Peyer's patch (tissue), 4 donors: ENCODE measurements at regions not wholly inside any gene's neighbourhood (a gene's known extent, or its start where the extent isn't known, plus 50 kb on each side); places are given as distances from the start of the nearest gene placed in this dataset.
"Not testable (repeated sequence)": the region's sequence is repeated elsewhere in the genome, so short reads cannot be mapped to it uniquely, and the experiment has no call there.

Source experiments
- DNase-seq, 3 donors: peaks; one replicate each; pipeline ENCODE4 v3.0.0-alpha.2; 2017 to 2019
- H3K27ac ChIP-seq, 4 donors: fragments of 200-600 bp; sonication (generic); one replicate each; pipeline ENCODE4 v1.5.1; 2016 to 2019
- H3K27me3 ChIP-seq, 2 donors: fragments of 200-600 bp; sonication (generic); one replicate each; pipeline ENCODE4 v1.5.1; 2019
- H3K36me3 ChIP-seq, 3 donors: fragments of 200-600 bp; sonication (generic); one replicate each; pipeline ENCODE4 v1.5.1; 2016 to 2019
- H3K4me1 ChIP-seq, 4 donors: fragments of 200-600 bp; sonication (generic); one replicate each; pipeline ENCODE4 v1.5.1; 2016 to 2019
- H3K4me3 ChIP-seq, 4 donors: fragments of 200-600 bp; sonication (generic); 1 replicate in 3 of 4; 2 replicates in 1 of 4; pipeline ENCODE4 v1.5.1; 2016 to 2019; ENCODE audit warnings: mild to moderate bottlenecking in 1 of 4
- H3K9me3 ChIP-seq, 4 donors: fragments of 200-600 bp; sonication (generic); one replicate each; pipeline ENCODE4 v1.5.1; 2016 to 2019; ENCODE audit warnings: mild to moderate bottlenecking in 1 of 4
- POLR2A ChIP-seq, 2 donors: fragments of 450-650 bp; IDR thresholded peaks; one replicate each; pipeline ENCODE4 v1.5.1; 2017; ENCODE audit warnings: antibody characterized with exemption in 2 of 2, mild to moderate bottlenecking in 2 of 2, moderate library complexity in 2 of 2
- TF ChIP-seq, protein P1 (sequence below), 6 experiments: fragments of 450-650 bp in 4 of 6; fragments of 200-600 bp in 2 of 6; sonication (generic) in 1 of 6; IDR thresholded peaks; one replicate each; pipeline ENCODE4 v1.5.1; 2017 to 2019; ENCODE audit warnings: antibody characterized with exemption in 6 of 6, mild to moderate bottlenecking in 3 of 6, moderate library complexity in 1 of 6

DNA sequence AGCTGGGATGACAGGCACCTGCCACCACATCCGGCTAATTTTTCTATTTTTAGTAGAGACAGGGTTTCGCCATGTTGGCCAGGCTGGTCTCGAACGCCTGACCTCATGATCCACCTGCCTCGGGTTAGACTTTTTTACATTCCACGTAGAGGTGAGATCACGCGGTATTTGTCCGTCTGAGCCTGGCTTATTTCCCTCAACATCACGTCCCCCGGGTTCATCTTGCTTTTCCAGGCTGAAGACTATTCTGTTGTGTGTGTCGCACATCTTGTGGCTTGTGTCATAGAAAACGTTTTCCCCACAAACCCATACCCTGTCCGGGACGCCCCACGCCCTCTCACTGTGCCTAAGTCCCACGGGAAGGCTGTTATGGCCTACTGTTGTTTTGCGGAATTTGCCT, 185.3 kb downstream of the CRLF2 start:
- H3K9me3 ChIP-seq = peaks cover 0 to 6% (median 0%) of the 10 kb centered on the region in 4 donors
- no peaks in the 10 kb centered on the region for H3K36me3 ChIP-seq
- H3K27me3 ChIP-seq = no peaks in the 10 kb centered on the region
- no peak for DNase-seq
- H3K27ac ChIP-seq = no peak overlapping the region
- no peak overlapping the region for H3K4me3 ChIP-seq
- no peak for TF ChIP-seq POLR2A (IDR thresholded peaks at IDR 0.05)
- TF ChIP-seq, protein P1, sequence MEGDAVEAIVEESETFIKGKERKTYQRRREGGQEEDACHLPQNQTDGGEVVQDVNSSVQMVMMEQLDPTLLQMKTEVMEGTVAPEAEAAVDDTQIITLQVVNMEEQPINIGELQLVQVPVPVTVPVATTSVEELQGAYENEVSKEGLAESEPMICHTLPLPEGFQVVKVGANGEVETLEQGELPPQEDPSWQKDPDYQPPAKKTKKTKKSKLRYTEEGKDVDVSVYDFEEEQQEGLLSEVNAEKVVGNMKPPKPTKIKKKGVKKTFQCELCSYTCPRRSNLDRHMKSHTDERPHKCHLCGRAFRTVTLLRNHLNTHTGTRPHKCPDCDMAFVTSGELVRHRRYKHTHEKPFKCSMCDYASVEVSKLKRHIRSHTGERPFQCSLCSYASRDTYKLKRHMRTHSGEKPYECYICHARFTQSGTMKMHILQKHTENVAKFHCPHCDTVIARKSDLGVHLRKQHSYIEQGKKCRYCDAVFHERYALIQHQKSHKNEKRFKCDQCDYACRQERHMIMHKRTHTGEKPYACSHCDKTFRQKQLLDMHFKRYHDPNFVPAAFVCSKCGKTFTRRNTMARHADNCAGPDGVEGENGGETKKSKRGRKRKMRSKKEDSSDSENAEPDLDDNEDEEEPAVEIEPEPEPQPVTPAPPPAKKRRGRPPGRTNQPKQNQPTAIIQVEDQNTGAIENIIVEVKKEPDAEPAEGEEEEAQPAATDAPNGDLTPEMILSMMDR (IDR thresholded peaks at IDR 0.05) = no peak
- H3K4me1 ChIP-seq = no peaks in the 10 kb centered on the region

DNA sequence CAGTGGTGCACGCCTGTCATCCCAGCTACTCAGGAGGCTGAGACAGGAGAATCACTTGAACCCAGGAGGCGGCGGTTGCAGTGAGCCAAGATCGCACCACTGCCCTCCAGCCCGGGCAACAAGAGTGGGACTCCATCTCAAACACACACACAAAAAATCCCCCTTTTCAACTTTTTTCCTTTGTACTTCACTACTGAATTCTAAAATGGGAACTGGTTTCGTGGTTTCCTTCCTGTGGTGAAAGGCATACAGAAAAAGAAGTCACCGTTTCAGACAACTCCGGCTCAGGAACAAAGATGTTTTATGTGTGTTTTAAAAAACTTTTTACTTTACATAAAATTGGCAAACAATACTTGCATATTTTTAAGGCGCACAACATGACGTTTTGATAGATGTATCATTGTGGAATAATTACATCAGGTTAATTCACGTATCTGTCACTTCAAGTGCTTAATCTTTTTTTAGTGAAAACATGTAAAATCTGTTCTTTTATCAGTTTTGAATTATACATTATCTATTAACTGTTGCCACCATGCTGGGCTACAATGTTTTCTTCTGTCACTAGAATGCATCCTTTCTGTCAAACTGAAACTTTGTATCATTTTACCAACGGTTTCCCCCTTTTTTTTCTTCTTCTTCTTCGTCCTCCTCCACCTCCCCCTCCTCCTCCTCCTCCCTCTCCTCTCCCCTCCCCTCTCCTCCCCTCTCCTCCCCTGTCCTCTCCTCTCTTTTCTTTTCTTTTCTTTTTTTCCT, 186.0 kb downstream of the CRLF2 start:
- Histone ChIP-seq H3K4me3 (no peak overlapping the region), H3K27ac (no peak overlapping the region), H3K36me3 (no peaks in the 10 kb centered on the region), H3K27me3 (no peaks in the 10 kb centered on the region), H3K9me3 (peaks cover 0 to 10% (median 0%) of the 10 kb centered on the region in 4 donors), H3K4me1 (no peaks in the 10 kb centered on the region)
- TF ChIP-seq, protein P1 (IDR thresholded peaks at IDR 0.05) = no peak
- TF ChIP-seq POLR2A (IDR thresholded peaks at IDR 0.05) = no peak
- no peak for DNase-seq

DNA sequence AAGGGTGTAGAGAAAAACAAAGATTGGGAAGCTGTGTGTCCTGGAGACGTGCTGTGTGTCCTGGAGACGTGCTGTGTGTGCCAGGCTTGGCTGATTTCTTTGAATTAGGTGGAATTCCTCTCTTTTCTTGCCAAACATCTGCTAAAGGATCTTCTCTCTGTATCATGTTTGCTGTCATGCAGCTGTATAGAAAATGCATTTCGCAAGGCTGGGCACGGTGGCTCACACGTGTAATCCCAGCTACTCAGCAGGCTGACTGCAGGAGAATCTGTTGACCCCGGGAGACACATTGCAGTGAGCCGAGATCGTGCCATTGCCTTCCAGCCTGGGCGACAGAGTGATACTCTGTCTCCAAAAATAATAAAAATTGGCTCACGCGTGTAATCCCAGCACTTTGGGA, 187.0 kb downstream of the CRLF2 start:
- no peaks in the 10 kb centered on the region for H3K27me3 ChIP-seq
- DNase-seq = no peak
- H3K27ac ChIP-seq = no peak overlapping the region
- TF ChIP-seq, protein P1 (IDR thresholded peaks at IDR 0.05) = no peak
- TF ChIP-seq POLR2A (IDR thresholded peaks at IDR 0.05) = no peak
- H3K36me3 ChIP-seq = no peaks in the 10 kb centered on the region
- H3K9me3 ChIP-seq = peaks cover 0 to 19% (median 0%) of the 10 kb centered on the region in 4 donors
- H3K4me1 ChIP-seq = no peaks in the 10 kb centered on the region
- no peak overlapping the region for H3K4me3 ChIP-seq

DNA sequence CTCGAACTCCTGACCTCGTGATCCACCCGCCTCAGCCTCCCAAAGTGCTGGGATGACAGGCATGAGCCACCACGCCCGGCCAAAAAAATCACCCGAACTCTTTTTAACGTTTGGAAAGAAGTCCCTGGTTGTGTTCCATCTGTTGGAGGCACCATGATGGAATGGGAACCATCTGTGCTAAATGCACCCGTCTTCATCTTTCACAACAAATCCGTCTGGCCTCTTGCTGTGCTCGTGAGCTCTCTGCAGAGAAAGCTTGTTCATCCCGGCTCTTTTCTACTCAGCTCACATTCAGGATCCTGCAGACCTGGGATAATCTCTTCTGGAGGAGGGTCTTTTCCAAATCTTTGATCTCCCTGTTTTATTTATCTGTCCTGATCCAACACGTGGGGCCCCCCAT, 188.8 kb downstream of the CRLF2 start:
- Histone ChIP-seq H3K27ac (no peak overlapping the region), H3K4me1 (no peaks in the 10 kb centered on the region), H3K4me3 (no peak overlapping the region), H3K36me3 (no peaks in the 10 kb centered on the region), H3K27me3 (no peaks in the 10 kb centered on the region), H3K9me3 (peaks cover 0 to 21% (median 0%) of the 10 kb centered on the region in 4 donors)
- TF ChIP-seq, protein P1 (IDR thresholded peaks at IDR 0.05) = no peak
- no peak for DNase-seq

DNA sequence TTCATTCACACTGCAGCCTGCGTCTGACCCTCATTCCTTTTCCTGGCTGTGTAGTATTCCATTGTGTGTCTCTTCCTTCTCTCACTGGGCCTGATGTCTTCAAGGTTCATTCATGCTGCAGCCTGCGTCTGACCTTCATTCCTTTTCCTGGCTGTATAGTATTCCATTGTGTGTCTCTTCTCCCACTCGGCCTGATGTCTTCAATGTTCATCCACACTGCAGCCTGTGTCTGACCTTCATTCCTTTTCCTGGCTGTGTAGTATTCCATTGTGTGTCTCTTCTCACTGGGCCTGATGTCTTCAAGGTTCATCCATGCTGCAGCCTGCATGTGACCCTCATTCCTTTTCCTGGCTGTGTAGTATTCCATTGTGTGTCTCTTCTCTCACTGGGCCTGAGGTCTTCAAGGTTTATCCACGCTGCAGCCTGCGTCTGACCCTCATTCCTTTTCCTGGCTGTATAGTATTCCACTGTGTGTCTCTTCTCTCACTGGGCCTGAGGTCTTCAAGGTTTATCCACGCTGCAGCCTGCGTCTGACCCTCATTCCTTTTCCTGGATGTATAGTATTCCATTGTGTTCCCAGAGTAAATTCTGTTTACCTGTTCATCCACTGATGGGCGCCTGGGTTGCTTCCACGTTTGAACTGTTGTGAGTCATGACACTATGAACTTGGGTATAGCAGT, 191.0 kb downstream of the CRLF2 start:
- not testable (repeated sequence) for H3K4me3 ChIP-seq, H3K27me3 ChIP-seq, H3K36me3 ChIP-seq, DNase-seq, H3K4me1 ChIP-seq, H3K27ac ChIP-seq
- peaks cover 0 to 16% (median 0%) of the 10 kb centered on the region in 4 donors for H3K9me3 ChIP-seq

DNA sequence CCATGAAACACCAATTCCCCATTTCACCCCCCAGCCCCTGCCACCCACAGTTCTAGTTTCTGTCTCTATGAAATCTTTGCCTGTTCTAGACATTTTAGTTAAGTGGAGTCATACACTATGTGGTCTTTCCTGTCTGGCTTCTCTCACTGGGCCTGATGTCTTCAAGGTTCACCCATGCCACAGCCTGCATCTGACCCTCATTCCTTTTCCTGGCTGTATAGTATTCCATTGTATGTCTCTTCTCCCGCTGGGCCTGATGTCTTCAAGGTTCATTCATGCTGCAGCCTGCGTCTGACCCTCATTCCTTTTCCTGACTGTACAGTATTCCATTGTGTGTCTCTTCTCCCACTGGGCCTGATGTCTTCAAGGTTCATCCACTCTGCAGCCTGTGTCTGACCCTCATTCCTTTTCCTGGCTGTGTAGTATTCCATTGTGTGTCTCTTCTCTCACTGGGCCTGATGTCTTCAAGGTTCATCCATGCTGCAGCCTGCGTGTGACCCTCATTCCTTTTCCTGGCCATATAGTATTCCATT, 191.7 kb downstream of the CRLF2 start:
- no peak overlapping the region for H3K27ac ChIP-seq
- no peak for TF ChIP-seq POLR2A (IDR thresholded peaks at IDR 0.05)
- TF ChIP-seq, protein P1 (IDR thresholded peaks at IDR 0.05) = no peak
- H3K4me3 ChIP-seq = no peak overlapping the region
- H3K9me3 ChIP-seq = peaks cover 0 to 16% (median 0%) of the 10 kb centered on the region in 4 donors
- H3K27me3 ChIP-seq = no peaks in the 10 kb centered on the region
- no peaks in the 10 kb centered on the region for H3K36me3 ChIP-seq
- H3K4me1 ChIP-seq = no peaks in the 10 kb centered on the region
- no peak for DNase-seq

DNA sequence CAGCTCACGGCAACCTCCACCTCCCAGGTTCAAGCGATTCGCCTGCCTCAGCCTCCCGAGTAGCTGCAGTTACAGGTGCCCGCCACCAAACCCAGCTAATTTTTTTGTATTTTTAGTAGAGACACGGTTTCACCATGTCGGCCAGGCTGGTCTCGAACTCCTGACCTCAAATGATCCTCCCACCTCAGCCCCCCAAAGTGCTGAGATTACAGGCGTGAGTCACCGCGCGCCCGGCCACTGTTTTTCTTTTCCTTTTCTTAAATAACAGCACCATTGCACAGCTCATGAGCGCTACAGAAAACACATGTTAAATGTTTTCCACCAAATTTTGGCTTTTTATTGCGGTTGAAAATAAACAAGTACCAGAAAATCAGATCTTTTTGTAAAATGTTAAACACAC, 195.5 kb downstream of the CRLF2 start:
- H3K9me3 ChIP-seq = peaks cover 0 to 16% (median 0%) of the 10 kb centered on the region in 4 donors
- not testable (repeated sequence) for H3K4me1 ChIP-seq, H3K27me3 ChIP-seq, DNase-seq, H3K27ac ChIP-seq, H3K36me3 ChIP-seq, H3K4me3 ChIP-seq

DNA sequence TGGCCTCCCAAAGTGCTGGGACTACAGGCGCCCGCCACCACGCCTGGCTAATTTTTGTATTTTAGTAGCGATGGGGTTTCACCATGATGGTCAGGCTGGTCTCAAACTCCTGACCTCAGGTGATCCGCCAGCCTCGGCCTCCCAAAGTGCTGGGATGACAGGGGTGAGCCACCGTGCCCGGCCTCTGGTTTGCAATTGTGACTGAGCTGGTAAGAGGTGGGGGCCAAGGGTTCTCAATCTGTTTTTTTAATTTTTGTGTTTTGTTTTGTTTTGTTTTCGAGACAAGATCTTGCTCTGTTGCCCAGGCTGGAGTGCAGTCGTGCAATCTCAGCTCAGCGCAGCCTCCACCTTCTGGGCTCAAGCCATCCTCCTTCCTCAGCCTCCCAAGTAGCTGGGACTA, 196.2 kb downstream of the CRLF2 start:
- not testable (repeated sequence) for H3K27ac ChIP-seq, DNase-seq, H3K27me3 ChIP-seq, H3K4me1 ChIP-seq, H3K4me3 ChIP-seq, H3K9me3 ChIP-seq, H3K36me3 ChIP-seq
